ENCODE measurements at regions not wholly inside any gene's neighbourhood (a gene's known extent, or its start where the extent isn't known, plus 50 kb on each side); places are given as distances from the start of the nearest gene placed in this dataset.

DNA sequence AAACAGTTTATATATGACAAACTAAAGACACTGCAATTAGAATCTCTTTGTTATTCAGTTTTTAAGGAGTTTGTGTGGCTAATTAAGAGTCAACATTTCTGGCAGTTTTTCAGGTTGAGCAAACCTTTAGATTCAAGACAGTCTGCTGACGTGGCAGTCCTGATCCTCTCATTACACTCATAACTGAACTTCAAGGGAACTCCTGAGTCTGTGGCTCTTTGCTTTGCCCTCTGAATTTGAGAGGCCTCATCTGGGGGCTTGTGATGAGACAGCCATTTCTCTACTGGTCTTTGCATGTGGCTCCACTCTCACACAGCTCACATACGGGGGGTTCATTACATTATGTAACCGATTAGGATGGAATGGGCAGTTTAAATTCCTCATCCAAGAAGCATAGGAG lies 182.9 kb upstream of the MEF2C start:
- no peak for TF ChIP-seq MAFK (IDR thresholded peaks at IDR 0.05; ENCODE audit: low read depth, low read length)
- TF ChIP-seq MXI1 (IDR thresholded peaks at IDR 0.05; ENCODE audit: borderline replicate concordance, low read depth, low read length) = no peak
- TF ChIP-seq, protein P1, sequence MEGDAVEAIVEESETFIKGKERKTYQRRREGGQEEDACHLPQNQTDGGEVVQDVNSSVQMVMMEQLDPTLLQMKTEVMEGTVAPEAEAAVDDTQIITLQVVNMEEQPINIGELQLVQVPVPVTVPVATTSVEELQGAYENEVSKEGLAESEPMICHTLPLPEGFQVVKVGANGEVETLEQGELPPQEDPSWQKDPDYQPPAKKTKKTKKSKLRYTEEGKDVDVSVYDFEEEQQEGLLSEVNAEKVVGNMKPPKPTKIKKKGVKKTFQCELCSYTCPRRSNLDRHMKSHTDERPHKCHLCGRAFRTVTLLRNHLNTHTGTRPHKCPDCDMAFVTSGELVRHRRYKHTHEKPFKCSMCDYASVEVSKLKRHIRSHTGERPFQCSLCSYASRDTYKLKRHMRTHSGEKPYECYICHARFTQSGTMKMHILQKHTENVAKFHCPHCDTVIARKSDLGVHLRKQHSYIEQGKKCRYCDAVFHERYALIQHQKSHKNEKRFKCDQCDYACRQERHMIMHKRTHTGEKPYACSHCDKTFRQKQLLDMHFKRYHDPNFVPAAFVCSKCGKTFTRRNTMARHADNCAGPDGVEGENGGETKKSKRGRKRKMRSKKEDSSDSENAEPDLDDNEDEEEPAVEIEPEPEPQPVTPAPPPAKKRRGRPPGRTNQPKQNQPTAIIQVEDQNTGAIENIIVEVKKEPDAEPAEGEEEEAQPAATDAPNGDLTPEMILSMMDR (conservative IDR thresholded peaks at IDR 0.05; ENCODE audit: low read depth, low read length) = no peak
- no peak for TF ChIP-seq FOS (IDR thresholded peaks at IDR 0.05; ENCODE audit: low read depth, low read length)
- no peak for TF ChIP-seq SMC3 (IDR thresholded peaks at IDR 0.05; ENCODE audit: low read depth, low read length)
- TF ChIP-seq RCOR1 (IDR thresholded peaks at IDR 0.05; ENCODE audit: insufficient replicate concordance, low read length) = no peak
- no peak for TF ChIP-seq RFX5 (IDR thresholded peaks at IDR 0.05; ENCODE audit: low read depth, low read length)
- TF ChIP-seq BHLHE40 (IDR thresholded peaks at IDR 0.05; ENCODE audit: low read depth, low read length) = no peak
- no peak for TF ChIP-seq NFE2L2 (IDR thresholded peaks at IDR 0.05; ENCODE audit: low read depth, low read length)
- TF ChIP-seq, protein P2, sequence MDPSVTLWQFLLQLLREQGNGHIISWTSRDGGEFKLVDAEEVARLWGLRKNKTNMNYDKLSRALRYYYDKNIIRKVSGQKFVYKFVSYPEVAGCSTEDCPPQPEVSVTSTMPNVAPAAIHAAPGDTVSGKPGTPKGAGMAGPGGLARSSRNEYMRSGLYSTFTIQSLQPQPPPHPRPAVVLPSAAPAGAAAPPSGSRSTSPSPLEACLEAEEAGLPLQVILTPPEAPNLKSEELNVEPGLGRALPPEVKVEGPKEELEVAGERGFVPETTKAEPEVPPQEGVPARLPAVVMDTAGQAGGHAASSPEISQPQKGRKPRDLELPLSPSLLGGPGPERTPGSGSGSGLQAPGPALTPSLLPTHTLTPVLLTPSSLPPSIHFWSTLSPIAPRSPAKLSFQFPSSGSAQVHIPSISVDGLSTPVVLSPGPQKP (IDR thresholded peaks at IDR 0.05; ENCODE audit: borderline replicate concordance, low read depth, low read length) = no peak
- no peak for TF ChIP-seq CEBPB (IDR thresholded peaks at IDR 0.05; ENCODE audit: low read depth, low read length)
- TF ChIP-seq CHD1 (IDR thresholded peaks at IDR 0.05; ENCODE audit: low read depth, low read length) = no peak
- H3K14ac ChIP-seq (replicated peaks; ENCODE audit: low read depth, low read length) = no peak overlapping the region
- CTCF ChIA-PET = no interaction called here
- DNase-seq (no peak), ATAC-seq (ENCODE audit: low read depth) (no peak)
- H3K23ac ChIP-seq (ENCODE audit: low read depth, low read length) = no peak overlapping the region
- no peak overlapping the region for H2AK9ac ChIP-seq (replicated peaks; ENCODE audit: low read depth, low read length, poor library complexity)
- no peak overlapping the region for H2AK5ac ChIP-seq (ENCODE audit: low read depth, low read length)
- no peak overlapping the region for H3K18ac ChIP-seq (ENCODE audit: low read depth, low read length)
- no TSS peak for BruUV-seq (replicated peaks)
- H4K91ac ChIP-seq (ENCODE audit: insufficient read depth, low read depth, low read length) = no peak overlapping the region
- H3K9me1 ChIP-seq (ENCODE audit: insufficient read depth, low read length) = no peaks in the 10 kb centered on the region
- H3K4me3 ChIP-seq (ENCODE audit: insufficient read depth, low read depth, low read length) = no peak overlapping the region
- H2BK120ac ChIP-seq (ENCODE audit: low read depth, low read length) = no peak overlapping the region
- no peaks in the 10 kb centered on the region for H3K79me1 ChIP-seq (ENCODE audit: low read depth in 1 of 2, low read length in 2 of 2)
- POLR2A ChIA-PET (ENCODE audit: unreplicated experiment) = no interaction called here
- no peak overlapping the region for H3K56ac ChIP-seq (ENCODE audit: extremely low read depth, insufficient read depth, low read length)
- in situ Hi-C loops (cut with MboI; ENCODE audit: low sequenced_read_pairs) = no loop called here
- H2BK20ac ChIP-seq (ENCODE audit: low read depth, low read length) = no peak overlapping the region
- no peaks in the 10 kb centered on the region for H3K4me1 ChIP-seq (ENCODE audit: control insufficient read depth, insufficient read depth, low read length)
- H4K8ac ChIP-seq (ENCODE audit: low read depth in 2 of 2, low read length in 2 of 2) = no peak overlapping the region
- no peak overlapping the region for H3K4me2 ChIP-seq (ENCODE audit: low read depth, low read length)
- no peak overlapping the region for H2BK5ac ChIP-seq (ENCODE audit: low read depth, low read length, poor library complexity, severe bottlenecking)
- dilution Hi-C loops (cut with HindIII; ENCODE audit: low sequenced_read_pairs, unreplicated experiment) = no loop called here
- H3K4ac ChIP-seq (ENCODE audit: low read depth, low read length) = no peak overlapping the region
- no peaks in the 10 kb centered on the region for H3K9me3 ChIP-seq (ENCODE audit: control insufficient read depth, insufficient read depth, low read length)
- H3K36me3 ChIP-seq (ENCODE audit: control insufficient read depth, insufficient read depth, low read length) = no peaks in the 10 kb centered on the region
- no peaks in the 10 kb centered on the region for H3K27me3 ChIP-seq (ENCODE audit: control insufficient read depth, insufficient read depth, low read length)
- no peak overlapping the region for H3K9ac ChIP-seq (ENCODE audit: low read depth, low read length)
- H2AFZ ChIP-seq (replicated peaks; ENCODE audit: low read length, poor library complexity) = no peak overlapping the region
- no CpG with 5 or more reads among the region's 3 CpGs for WGBS, 2 experiments (ENCODE audit: extremely low coverage in 2 of 2, insufficient read length in 1 of 2)
- H2BK15ac ChIP-seq (ENCODE audit: low read depth, low read length) = no peak overlapping the region
- no peaks in the 10 kb centered on the region for H4K20me1 ChIP-seq (ENCODE audit: insufficient read depth, low read length)
- no peak overlapping the region for H4K5ac ChIP-seq (ENCODE audit: low read depth, low read length)
- H3K27ac ChIP-seq (ENCODE audit: insufficient read depth, low read length) = no peak overlapping the region
- intact Hi-C loops (cut with micrococcal nuclease) = no loop called here
